HG03342 (cell line): ENCODE measurements at regions not wholly inside any gene's neighbourhood (a gene's known extent, or its start where the extent isn't known, plus 50 kb on each side); places are given as distances from the start of the nearest gene placed in this dataset.

Source experiments
- ATAC-seq: cut with Tn5 transposase; IDR thresholded peaks from one replicate; pipeline ENCODE4 v1.9.1; 2021; ENCODE audit warnings: mild to moderate bottlenecking, moderate library complexity; ENCODE audit not compliant: unreplicated experiment

DNA sequence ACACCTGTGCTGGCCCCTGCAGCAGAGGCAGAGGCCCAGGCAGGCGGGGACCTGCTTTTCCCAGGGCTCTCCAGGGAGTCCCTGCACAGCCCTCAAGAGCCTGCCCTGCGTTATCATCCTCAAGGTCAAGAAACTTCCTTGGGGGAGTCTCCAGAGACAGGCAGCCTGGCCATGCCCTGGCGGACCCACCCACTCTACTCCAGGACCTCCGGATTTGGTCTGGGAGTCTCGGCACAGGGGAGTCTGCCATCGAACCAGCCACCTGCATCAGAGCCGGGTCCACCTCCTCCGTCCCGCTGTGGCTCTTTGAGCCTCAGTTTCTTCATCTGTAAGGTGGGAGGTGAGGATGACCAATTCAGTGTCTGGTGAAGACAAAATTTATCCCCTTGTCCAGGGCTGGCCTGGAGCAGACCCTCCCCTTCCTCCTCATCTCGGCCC lies 75.3 kb upstream of the TNRC6C start:
- ATAC-seq = no peak

DNA sequence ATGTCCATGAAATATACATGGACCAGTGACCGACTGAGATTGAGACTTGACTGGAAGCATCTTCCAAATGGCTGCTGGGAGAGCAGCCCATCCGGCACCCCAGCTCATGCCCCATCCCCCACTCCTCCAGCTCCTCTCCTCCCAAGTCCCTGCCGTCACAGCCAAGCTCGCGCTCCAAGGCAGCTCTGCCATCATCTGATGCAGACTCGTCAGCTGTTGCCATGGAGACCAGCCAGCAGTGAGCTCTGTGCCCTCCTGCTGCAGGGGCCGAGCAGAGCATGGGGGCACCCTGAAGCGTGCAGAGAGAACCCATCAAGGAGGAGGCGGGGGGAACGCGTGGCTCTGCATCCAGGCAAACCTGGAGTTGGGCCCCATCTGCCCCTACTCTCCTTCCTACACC lies 74.5 kb upstream of the TNRC6C start:
- no peak for ATAC-seq

DNA sequence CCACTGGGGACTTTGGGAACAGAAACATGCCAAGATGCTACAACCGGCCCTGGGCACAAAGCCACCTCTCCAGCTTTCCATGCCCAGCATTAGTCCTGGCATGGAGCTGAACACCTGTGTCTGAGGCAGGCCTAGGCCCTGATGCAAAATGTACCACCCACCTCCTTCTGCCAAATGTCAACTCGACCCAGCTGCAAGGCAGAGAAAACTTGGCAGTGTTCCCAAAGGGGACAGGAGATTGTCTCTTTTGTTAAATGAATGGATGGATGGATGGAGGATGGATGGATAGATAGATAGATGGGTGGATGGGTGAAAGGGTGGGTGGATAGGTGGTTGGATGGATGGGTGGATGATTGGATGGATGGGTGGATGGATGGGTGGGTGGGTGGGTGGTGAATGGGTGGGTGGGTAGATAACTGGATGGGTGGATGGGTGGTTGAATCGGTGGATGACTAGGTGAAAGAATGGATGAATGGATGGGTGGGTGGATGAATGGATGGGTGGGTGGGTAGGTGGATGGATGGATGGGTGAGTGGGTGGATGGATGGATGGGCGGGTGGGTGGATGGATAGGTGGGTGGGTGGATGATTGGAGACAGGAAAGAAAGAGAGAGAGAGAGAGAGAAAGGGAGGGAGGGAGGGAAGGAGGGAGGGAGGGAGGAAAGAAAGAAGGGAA lies 73.4 kb upstream of the TNRC6C start:
- ATAC-seq = no peak

DNA sequence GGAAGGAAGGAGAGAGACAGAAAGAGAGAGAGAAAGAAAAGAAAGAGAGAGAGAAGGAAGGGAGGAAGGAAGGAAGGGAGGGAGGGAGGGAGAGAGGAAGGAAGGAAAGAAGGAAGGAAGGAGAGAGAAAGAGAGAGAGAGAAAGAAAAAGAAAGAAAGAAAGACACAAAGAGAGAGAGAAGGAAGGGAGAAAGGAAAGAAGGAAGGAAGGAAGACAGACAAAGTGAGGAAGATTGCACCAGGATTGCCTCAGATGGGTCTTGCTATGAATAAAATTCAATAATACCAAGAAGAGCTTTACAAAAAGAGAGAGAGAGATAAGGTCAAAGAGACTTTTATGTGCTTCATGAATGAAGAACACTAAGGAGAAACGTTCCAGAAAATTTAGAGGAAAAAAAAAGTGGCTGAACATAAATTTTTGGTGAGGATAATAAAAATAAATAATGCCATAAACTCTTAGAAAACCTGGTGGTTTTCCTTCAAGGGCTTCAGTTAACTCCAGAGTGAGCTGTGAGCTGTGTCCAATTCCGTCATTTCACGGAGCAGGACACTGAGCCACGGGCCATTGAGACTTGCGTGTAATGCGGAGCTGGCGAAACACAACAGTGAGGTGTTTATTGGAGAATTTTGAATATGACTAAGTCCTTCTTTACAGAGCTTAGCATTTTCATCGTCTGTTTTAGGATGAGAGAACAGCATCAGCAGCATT lies 72.7 kb upstream of the TNRC6C start:
- ATAC-seq = no peak

DNA sequence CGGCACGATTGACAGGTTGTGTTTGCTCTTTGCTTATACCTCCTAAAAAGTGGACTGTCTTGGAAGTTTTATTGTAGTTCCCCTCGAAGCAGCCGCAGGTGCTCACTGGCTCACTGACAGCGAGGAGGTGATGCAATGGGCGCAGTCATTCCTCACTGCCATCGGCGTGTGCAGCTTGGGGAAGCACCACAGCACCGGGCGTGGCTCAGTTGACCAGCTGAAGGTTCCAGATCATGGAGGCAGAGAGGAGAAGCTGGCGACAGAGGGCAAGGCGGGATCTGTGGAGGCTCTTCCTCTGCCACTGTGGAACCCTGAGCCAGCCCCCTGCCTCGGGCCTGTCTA lies 72.1 kb upstream of the TNRC6C start:
- no peak for ATAC-seq

DNA sequence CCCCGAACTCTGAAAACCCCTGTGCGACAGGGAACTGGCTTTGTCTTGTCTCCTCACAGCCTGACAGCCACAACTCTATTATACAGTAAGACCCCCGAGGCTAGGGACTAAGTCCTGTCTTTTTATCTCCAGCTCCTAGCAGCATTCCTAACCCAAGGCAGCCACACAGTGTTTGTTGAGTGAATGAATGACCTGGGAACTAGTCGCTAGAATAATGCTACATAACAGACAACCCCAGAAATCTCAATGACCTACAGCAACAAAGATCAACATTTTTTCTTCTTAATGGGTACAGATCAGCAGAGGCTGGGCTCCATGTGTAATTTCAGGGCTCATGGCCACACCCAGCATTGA lies 71.4 kb upstream of the TNRC6C start:
- ATAC-seq = no peak

DNA sequence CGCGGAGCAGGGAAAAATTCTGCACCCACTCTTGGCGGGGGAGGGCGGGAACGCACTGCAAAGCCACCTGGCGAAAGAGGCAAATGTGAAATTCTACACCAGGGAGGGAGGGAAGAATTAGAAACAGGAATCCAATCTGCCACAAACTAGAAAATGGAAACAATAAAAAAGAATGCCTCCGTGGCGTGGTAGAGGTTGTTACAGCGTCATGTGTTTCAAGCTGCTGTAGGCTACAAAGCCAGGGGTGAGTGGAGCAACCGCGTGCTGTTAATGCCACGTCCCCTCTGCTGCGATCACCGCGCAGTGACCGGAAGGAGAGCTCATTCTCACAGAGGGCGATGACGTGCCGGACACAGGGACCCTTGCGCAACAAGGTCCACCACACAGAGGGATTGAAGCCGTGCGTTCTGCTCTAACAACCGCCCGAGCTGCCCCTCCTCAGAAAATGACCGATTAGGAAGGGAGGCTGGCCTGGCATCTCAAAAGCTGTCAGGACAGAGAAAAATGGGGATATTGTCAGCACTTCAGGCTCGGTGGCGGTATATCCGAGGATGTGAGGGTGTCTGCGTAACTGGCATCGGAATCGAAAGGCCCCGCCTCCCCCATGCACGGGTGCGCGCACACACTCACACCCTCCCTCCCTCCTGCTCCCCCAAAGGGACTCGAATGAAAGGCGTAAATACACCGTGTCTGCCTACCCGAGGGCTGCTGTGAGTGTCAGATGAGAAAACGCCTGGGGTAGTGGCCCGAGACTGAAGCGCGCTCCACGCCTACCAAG lies 70.8 kb upstream of the TNRC6C start:
- no peak for ATAC-seq

DNA sequence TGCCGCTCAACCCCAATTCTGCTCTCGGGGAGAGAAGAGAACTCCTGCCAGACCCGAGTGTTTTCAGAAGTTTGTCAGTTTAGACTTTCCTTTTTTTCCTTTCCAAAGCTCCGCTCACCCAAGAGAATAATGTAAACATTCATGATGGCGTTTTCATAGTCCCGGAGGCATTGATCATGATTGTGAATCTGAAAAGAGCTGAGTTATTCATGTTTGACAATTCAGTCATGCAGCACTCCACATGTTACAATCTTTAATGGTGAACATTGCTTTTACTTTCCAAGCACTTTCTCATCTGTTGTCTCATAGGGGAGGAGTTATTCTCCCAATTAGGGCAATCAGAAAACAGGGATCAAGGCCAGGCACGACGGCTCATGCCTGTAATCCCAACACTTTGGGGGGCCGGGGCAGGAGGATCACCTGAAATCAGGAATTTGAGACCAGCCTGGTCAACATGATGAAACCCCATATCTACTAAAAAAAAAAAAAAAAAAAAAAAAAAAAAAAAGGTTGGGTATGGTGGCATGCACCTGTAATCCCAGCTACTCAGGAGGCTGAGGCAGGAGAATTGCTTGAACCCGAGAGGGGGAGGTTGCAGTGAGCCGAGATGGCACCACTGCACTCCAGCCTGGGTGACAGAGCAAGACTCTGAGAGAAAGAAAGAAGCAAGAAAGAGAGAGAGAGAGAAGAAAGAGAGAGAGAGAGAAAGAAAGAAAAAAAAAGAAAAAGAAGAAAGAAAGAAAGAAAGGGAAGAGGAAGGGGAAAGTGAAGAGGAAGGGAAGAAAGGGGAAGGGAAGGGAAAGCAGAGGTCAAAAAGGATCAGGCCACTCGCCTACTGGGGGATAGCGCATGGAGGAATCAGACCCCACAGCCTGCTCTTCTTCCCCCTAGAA lies 70.0 kb upstream of the TNRC6C start:
- no peak for ATAC-seq

DNA sequence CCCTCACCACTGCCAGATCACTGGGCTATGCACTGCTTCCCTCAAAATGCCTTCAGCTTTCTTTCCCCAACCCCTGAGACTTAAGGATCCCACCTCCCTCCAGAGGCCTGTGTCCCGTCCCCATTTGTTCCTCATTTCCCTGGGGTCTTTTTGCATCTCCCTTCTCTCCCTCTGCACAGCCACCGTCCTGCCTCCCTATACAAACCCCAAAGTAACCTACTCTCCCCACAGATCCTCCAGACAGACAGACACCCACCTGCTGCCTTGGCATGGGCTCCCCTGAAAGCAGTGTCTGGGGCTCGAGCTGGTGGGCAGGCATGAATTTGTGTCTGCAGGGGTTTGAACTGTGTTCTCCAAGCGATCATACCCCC lies 69.4 kb upstream of the TNRC6C start:
- no peak for ATAC-seq

DNA sequence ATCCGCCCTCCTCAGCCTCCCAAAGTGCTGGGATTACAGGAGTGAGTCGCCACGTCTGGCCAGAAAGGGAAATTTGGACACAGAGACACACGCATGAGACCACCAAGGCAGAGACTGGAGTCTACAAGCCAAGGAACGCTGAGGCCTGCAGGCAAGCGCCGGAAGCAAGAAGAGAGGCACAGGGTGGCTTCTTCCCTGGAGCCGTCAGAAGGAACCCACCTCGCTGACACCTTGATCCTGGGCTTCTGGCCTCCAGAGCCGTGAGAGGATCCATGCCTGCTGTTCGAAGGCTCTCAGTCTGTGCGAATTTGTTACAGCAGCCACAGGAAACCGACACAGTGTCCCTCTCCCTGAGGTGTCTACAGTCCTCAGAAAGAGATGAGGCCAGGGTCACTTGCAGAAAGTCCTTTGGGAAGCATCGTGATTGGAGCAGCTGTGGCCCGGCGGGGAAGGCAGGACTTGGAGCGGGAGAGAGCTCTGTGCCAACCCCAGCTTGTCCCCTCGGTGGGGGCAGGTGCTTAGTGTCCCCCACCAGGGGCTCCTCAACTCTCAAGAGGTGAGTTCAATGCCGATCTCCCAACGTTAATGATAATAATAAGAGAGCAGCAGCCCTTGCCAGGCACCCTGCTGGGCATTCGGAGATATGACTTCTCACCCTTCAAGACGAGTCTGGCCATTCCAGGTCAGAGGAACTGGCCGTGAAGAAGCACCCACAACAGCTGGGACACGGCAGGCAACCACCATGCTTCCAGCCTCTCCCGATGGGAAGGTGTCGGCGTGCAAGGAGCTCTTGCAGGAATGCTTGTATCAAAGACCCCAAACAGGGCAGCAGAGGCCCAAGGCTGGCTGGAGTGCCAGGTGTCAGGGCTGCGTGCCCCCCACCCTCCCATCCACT lies 68.4 kb upstream of the TNRC6C start:
- no peak for ATAC-seq

DNA sequence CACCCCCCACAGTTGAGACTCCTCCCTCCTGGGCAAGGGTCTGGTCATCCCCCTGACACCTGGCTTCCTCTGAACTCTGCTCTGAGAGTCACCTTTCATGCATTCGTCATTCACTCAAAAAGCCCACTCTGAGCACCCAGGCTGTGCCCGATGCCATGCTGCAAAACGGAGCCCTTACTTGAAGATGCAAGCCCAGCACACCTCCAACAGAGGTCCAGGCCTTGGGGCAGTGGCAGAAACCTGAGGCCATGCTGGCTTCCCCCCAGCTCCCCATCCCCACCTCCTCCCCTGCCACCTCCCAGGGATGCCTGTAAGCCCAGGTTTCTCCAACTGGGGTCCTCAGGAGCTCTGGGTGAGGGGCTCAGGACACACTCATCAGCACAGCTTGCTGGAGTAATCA lies 67.7 kb upstream of the TNRC6C start:
- ATAC-seq = no peak

DNA sequence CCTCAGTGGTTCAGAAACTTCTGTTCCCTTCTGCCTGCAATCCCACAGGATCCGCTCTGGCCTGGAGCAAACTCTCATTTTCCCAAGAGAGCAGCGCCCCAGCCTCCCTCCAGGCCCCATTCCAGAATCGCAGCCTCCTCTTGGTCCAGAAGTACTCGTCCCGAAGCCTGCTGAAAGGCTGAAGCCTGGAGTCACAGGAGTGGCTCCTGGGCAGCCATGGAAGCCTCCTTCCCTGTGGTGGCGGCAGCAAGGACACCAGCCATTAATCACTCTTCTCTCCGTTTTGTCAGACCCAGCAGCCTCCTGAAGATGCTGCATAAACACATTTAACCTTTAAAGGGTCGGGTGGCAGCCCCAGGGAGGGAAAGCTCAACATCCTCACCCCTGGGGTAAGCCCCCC lies 66.9 kb upstream of the TNRC6C start:
- no peak for ATAC-seq

DNA sequence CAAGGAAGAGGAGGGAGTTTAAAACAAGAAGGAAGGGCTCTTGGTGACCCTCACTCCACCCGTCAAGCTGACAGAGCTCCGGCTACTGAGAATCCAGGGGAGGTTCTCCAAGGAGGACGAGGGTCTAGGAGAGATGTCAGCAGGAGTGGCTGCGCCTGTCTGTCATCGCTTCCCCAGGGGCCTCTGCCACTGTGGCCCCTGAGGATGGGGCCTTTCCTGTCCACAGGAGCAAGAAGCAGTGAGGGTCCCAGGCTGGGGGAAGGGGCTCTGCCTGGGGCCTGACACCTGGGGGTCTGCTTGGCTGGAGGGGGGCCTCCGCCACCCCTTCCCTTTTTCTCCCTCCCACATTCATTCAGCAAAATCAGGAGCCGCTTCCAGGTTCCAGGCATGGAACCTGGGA lies 66.5 kb upstream of the TNRC6C start:
- no peak for ATAC-seq

DNA sequence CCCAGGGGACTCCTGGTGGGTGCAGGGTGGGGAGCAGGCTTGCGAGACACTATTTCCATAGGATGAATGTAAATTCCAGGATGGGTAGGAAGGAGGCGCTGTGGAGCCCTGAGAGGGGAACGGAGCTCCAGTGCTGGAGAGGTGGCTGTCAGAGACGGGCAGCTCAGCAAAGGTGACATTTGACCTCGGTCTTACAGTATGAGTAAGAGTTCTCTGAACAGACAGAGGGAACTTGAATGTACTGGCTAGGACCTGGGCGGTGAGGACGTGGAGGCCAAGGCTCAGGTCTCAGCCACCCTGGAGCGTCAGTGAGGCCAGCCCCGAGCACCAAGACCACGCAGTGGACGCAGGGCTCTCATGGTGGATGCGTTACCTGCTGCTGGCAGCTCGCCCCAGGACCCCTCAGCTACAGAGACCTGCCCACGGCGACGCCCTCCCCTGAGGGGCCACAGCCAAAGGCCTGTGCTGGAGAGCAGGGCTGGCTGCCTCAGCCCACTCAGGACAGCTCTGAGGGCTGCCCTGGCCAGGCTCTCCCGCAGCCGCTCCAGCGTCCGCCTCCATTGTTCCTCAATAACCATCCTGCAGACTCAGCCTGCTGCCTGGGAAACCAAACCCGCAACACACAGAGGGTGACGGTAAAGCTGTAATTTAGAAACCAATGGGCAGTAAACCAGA lies 65.9 kb upstream of the TNRC6C start:
- no peak for ATAC-seq

DNA sequence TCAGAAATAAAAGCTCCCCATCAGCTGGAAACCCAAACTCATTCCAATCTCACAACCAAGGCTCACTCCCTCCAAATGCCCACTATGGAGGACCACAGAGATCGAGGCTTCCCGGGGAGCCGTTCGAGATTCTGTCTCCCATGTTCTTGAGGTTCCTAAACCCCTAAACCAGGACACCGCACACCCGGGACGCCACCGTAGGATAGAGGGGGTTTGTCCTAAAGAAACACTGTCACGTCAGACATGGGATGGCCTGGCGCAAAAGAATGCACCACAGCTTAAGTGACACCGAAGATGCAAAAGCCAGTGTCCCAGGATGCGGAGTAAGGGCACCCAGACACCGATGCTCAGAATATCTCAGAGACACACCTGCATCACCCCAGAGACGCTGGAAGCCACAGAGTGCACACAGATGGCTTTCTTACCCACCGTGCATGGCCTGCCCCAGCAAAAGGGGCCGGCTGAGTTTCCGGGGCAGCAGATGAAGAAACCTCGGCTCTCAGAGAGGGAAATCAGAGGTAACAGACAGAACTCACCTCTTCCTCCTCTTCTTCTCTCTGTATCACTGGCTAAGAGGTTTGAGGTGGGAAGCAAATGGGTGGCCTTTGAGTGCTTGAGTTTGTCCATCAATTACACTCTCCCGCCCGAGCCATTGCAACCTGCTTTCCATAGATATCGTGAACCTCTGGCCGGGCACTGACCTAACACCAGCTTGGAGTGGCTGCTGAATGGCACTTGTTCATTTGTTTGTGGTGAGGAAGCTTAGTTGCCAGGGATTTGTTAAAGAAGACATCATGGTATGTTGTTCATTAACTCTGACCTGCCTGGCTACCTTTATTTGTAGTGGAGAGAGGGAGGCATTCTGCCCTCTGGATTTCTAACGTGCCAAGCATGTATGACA lies 65.1 kb upstream of the TNRC6C start:
- ATAC-seq = no peak

DNA sequence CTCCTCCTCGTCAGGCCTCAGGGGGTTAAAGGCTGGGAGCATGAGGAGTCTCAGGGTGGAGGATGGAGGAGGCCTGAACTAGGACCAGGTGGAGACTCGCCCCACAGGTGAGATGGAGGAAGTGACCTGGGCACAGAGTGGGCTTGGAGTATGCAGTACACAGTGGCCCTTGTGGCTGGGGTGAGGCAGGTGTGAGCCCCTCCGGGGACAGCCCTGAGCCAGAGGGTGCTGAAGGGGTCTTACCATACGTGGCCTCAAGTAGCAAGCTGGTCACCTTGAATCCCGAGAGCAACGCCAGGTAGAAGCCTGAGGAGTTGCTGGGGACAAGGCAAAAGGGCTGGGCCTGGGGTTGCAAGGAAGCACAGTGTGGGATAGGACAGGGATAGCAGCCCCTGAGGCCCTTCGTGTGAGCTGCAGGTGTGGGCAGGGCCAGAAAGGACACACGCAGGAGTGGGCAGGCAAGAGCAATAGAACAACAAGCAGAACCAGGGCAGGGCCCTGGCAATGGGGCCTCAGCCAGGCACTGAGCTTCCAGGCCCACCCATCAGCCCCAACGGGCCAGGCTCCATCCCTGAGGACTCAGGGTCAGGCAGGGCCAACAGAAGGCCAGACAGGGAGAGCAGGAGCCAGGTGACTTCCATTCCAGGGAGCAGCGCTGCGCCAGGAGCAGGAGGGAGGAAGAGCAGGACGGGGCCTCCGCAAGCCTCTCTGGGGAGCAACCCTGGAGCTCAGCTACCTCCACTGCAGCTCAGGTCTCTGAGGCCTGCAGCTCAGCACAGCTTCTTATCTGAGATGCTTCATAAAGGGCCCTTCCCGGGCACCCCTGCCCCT lies 64.2 kb upstream of the TNRC6C start:
- no peak for ATAC-seq

DNA sequence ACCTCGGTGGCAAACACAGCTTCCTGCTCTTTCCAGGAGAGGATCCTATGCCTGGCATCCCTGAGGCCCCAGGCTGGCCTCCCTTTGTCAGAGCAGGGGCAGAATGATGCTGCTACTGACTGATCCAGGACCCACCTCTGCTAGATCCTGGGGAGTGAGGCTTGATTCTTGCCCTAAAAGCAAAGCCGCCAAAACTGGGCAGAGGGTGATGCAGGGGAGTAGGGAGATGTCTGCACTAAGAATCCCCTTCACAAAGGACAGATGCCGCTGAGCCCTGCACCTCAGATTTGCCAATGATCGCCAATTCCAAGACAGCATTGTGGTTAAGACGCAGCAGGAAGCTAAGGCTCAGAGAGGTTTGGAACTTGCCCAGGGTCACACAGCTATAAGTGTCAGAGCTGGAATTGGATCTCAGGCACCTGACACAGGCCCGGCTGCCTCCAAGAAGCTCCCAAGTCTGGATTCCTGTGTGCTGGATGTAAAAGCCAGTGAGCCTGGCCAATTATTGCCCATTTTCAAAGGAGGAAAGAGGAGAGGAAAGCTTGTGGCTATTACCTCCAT lies 60.7 kb upstream of the TNRC6C start:
- no peak for ATAC-seq
